ENCODE measurements at regions not wholly inside any gene's neighbourhood (a gene's known extent, or its start where the extent isn't known, plus 50 kb on each side); places are given as distances from the start of the nearest gene placed in this dataset.
"Not testable (repeated sequence)": the region's sequence is repeated elsewhere in the genome, so short reads cannot be mapped to it uniquely, and the experiment has no call there.

DNA sequence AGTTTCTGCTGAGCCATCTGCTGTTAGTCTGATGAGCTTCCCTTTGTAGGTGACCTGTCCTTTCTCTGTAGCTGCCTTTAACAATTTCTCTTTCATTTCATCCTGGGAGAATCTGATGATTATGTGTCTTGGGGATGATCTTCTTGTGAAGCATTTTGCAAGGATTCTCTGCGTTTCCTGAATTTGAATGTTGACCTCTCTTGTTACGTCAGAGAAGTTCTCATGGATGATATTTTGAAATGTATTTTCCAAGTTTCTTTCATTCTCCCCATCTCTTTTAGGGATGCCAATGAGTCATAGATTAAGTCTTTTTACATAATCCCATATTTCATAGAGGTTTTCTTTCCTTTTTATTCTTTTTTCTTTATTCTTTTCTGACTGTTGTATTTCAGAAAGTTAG, 184.2 kb upstream of the BET1 start:
- no peaks in the 10 kb centered on the region for H3K36me3 ChIP-seq (ENCODE audit: control insufficient read depth in 2 of 2, extremely low read depth in 1 of 2, insufficient read depth in 2 of 2, low read length in 2 of 2)
- intact Hi-C loops (cut with micrococcal nuclease) (no loop called here), dilution Hi-C loops (cut with MboI; ENCODE audit: extremely low pct_ligation_motif_present, low sequenced_read_pairs) (no loop called here)
- FAIRE-seq (no peak), DNase-seq (ENCODE audit: low read depth, low spot score) (no peak)
- H3K27ac ChIP-seq (ENCODE audit: insufficient read depth, low read depth, low read length): no peak overlapping the region
- TF ChIP-seq, protein P1, sequence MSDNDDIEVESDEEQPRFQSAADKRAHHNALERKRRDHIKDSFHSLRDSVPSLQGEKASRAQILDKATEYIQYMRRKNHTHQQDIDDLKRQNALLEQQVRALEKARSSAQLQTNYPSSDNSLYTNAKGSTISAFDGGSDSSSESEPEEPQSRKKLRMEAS (IDR thresholded peaks at IDR 0.05; ENCODE audit: insufficient read depth, insufficient read length): no peak
- TF ChIP-seq EZH2 (IDR thresholded peaks at IDR 0.05; ENCODE audit: borderline replicate concordance, low read depth, low read length, severe bottlenecking): no peak
- TF ChIP-seq MYC (IDR thresholded peaks at IDR 0.05; ENCODE audit: low read depth, low read length): no peak
- TF ChIP-seq GATA2 (IDR thresholded peaks at IDR 0.05; ENCODE audit: insufficient read depth, insufficient read length, low read depth, low read length): no peak
- no peak for TF ChIP-seq FOS (IDR thresholded peaks at IDR 0.05; ENCODE audit: borderline replicate concordance, insufficient read depth, low read length)
- no peak for TF ChIP-seq POLR2AphosphoS5 (IDR thresholded peaks at IDR 0.05; ENCODE audit: insufficient read depth, low read depth, low read length)
- TF ChIP-seq POLR2A (IDR thresholded peaks at IDR 0.05; ENCODE audit: low read depth, low read length): no peak
- H3K9me1 ChIP-seq (replicated peaks; ENCODE audit: control insufficient read depth, extremely low read depth, insufficient read depth, low read length): no peaks in the 10 kb centered on the region
- no peak overlapping the region for H3K9ac ChIP-seq (replicated peaks; ENCODE audit: extremely low read depth, insufficient read depth, low read length)
- no peaks in the 10 kb centered on the region for H3K27me3 ChIP-seq (ENCODE audit: control insufficient read depth in 2 of 2, insufficient read depth in 2 of 2, low read length in 2 of 2)
- H3K4me1 ChIP-seq (ENCODE audit: control insufficient read depth, extremely low read depth, insufficient read depth, low read length): peaks cover 26% of the 10 kb centered on the region
- H2AFZ ChIP-seq (ENCODE audit: low read depth, low read length): no peak overlapping the region
- ChIA-PET POLR2A (no interaction called here), CTCF (interaction anchor here (1.1 to 1.4 kb wide), 3 partner anchors 10 to 19 kb away, joined by 3 to 4 read pairs (median 4); no protein-coding TSS in a partner anchor)
- no peaks in the 10 kb centered on the region for H4K20me1 ChIP-seq (replicated peaks; ENCODE audit: control insufficient read depth, extremely low read depth, insufficient read depth, low read length)
- no TSS peak for BruUV-seq (replicated peaks)
- no peak overlapping the region for H3K4me3 ChIP-seq (replicated peaks in 1 of 3; ENCODE audit: insufficient read depth in 1 of 3, low read depth in 1 of 3, low read length in 3 of 3)
- H3K79me2 ChIP-seq (ENCODE audit: control insufficient read depth, insufficient read depth, low read length): no peaks in the 10 kb centered on the region
- H3K9me3 ChIP-seq (replicated peaks; ENCODE audit: control insufficient read depth, insufficient read depth, low read length): no peaks in the 10 kb centered on the region
- no peak overlapping the region for H3K4me2 ChIP-seq (ENCODE audit: insufficient read depth, low read length)

GRCh38 chr7:94190599-94191061, 186.5 kb upstream of the BET1 start:
- Histone ChIP-seq H4K20me1 (replicated peaks; ENCODE audit: control insufficient read depth, extremely low read depth, insufficient read depth, low read length) (no peaks in the 10 kb centered on the region), H3K9me3 (replicated peaks; ENCODE audit: control insufficient read depth, insufficient read depth, low read length) (no peaks in the 10 kb centered on the region), H3K4me3 (replicated peaks in 1 of 3; ENCODE audit: insufficient read depth in 1 of 3, low read depth in 1 of 3, low read length in 3 of 3) (no peak overlapping the region), H3K9me1 (replicated peaks; ENCODE audit: control insufficient read depth, extremely low read depth, insufficient read depth, low read length) (no peaks in the 10 kb centered on the region), H3K27me3 (ENCODE audit: control insufficient read depth in 2 of 2, insufficient read depth in 2 of 2, low read length in 2 of 2) (no peaks in the 10 kb centered on the region), H3K79me2 (ENCODE audit: control insufficient read depth, insufficient read depth, low read length) (no peaks in the 10 kb centered on the region), H2AFZ (ENCODE audit: low read depth, low read length) (no peak overlapping the region), H3K27ac (ENCODE audit: insufficient read depth, low read depth, low read length) (no peak overlapping the region), H3K4me2 (ENCODE audit: insufficient read depth, low read length) (no peak overlapping the region), H3K9ac (replicated peaks; ENCODE audit: extremely low read depth, insufficient read depth, low read length) (no peak overlapping the region), H3K36me3 (ENCODE audit: control insufficient read depth in 2 of 2, extremely low read depth in 1 of 2, insufficient read depth in 2 of 2, low read length in 2 of 2) (no peaks in the 10 kb centered on the region), H3K4me1 (ENCODE audit: control insufficient read depth, extremely low read depth, insufficient read depth, low read length) (peaks cover 12% of the 10 kb centered on the region)
- ChIA-PET CTCF (no interaction called here), POLR2A (no interaction called here)
- BruUV-seq (replicated peaks): no TSS peak
- dilution Hi-C loops (cut with MboI; ENCODE audit: extremely low pct_ligation_motif_present, low sequenced_read_pairs): no loop called here
- TF ChIP-seq FOS (IDR thresholded peaks at IDR 0.05; ENCODE audit: borderline replicate concordance, insufficient read depth, low read length): peak; percentile 54
- TF ChIP-seq JUN (IDR thresholded peaks at IDR 0.05; ENCODE audit: borderline replicate concordance, insufficient read depth, insufficient read length, low read depth): no peak
- TF ChIP-seq MYC (IDR thresholded peaks at IDR 0.05; ENCODE audit: low read depth, low read length): no peak
- intact Hi-C loops (cut with micrococcal nuclease): no loop called here
- peak; percentile 94 for DNase-seq (ENCODE audit: low read depth, low spot score)
- peak; percentile 83 for FAIRE-seq

DNA sequence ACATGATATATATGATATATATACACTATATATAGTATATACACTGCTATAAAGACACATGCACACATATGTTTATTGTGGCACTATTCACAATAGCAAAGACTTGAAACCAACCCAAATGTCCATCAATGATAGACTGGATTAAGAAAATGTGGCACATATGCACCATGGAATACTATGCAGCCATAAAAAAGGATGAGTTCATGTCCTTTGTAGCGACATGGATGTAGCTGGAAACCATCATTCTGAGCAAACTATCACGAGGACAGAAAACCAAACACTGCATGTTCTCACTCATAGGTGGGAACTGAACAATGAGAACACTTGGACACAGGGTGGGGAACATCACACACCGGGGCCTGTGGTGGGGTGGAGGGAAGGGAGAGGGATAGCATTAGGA, 190.3 kb upstream of the BET1 start:
- H3K36me3 ChIP-seq (ENCODE audit: control insufficient read depth in 2 of 2, extremely low read depth in 1 of 2, insufficient read depth in 2 of 2, low read length in 2 of 2); intact Hi-C loops (cut with micrococcal nuclease); H3K27ac ChIP-seq (ENCODE audit: insufficient read depth, low read depth, low read length); H3K9me3 ChIP-seq (replicated peaks; ENCODE audit: control insufficient read depth, insufficient read depth, low read length); H3K27me3 ChIP-seq (ENCODE audit: control insufficient read depth in 2 of 2, insufficient read depth in 2 of 2, low read length in 2 of 2); H3K4me3 ChIP-seq (replicated peaks in 1 of 3; ENCODE audit: insufficient read depth in 1 of 3, low read depth in 1 of 3, low read length in 3 of 3); H4K20me1 ChIP-seq (replicated peaks; ENCODE audit: control insufficient read depth, extremely low read depth, insufficient read depth, low read length); H3K9me1 ChIP-seq (replicated peaks; ENCODE audit: control insufficient read depth, extremely low read depth, insufficient read depth, low read length); CTCF ChIA-PET; POLR2A ChIA-PET; DNase-seq (ENCODE audit: low read depth, low spot score); BruUV-seq (replicated peaks); dilution Hi-C loops (cut with MboI; ENCODE audit: extremely low pct_ligation_motif_present, low sequenced_read_pairs); H3K79me2 ChIP-seq (ENCODE audit: control insufficient read depth, insufficient read depth, low read length); FAIRE-seq; H3K4me2 ChIP-seq (ENCODE audit: insufficient read depth, low read length); H2AFZ ChIP-seq (ENCODE audit: low read depth, low read length); H3K9ac ChIP-seq (replicated peaks; ENCODE audit: extremely low read depth, insufficient read depth, low read length): not testable (repeated sequence)
- H3K4me1 ChIP-seq (ENCODE audit: control insufficient read depth, extremely low read depth, insufficient read depth, low read length): peaks cover 20% of the 10 kb centered on the region
